Esophagus muscularis mucosa (tissue), 4 donors: ENCODE measurements at regions not wholly inside any gene's neighbourhood (a gene's known extent, or its start where the extent isn't known, plus 50 kb on each side); places are given as distances from the start of the nearest gene placed in this dataset.

Experiments
- DNase-seq: peaks from one replicate; pipeline ENCODE4 v3.0.0-alpha.2; 2017; ENCODE audit errors: extremely low spot score
- H3K27ac ChIP-seq, 4 donors: fragments of 200-600 bp; sonication (generic); replicated peaks in 1 of 4; 1 replicate in 3 of 4; 2 replicates in 1 of 4; pipeline ENCODE4 v1.5.1; 2016 to 2019; ENCODE audit warnings: mild to moderate bottlenecking in 1 of 4
- H3K27me3 ChIP-seq, 4 donors: fragments of 200-600 bp; sonication (generic); one replicate each; pipeline versions ENCODE4 v1.5.1 to v1.6.0; 2016 to 2019
- H3K36me3 ChIP-seq, 4 donors: fragments of 200-600 bp; sonication (generic); one replicate each; pipeline ENCODE4 v1.5.1; 2016 to 2019
- H3K4me1 ChIP-seq, 4 donors: fragments of 200-600 bp; sonication (generic); one replicate each; pipeline ENCODE4 v1.5.1; 2016 to 2019
- H3K4me3 ChIP-seq, 4 donors: fragments of 200-600 bp; sonication (generic); 1 replicate in 2 of 4; 2 replicates in 2 of 4; pipeline ENCODE4 v1.5.1; 2016 to 2019; ENCODE audit warnings: mild to moderate bottlenecking in 4 of 4, moderate library complexity in 1 of 4
- H3K9me3 ChIP-seq, 4 donors: fragments of 200-600 bp; sonication (generic); 1 replicate in 3 of 4; 2 replicates in 1 of 4; pipeline ENCODE4 v1.5.1; 2016 to 2019
- CTCF ChIP-seq, 3 experiments: fragments of 200-600 bp in 2 of 3; fragments of 450-650 bp in 1 of 3; sonication (generic) in 2 of 3; IDR thresholded peaks; one replicate each; pipeline ENCODE4 v1.5.1; 2017 to 2019; ENCODE audit warnings: antibody characterized with exemption in 3 of 3, mild to moderate bottlenecking in 2 of 3, moderate library complexity in 1 of 3
- EP300 ChIP-seq: sonication (generic); formaldehyde crosslinking; IDR thresholded peaks from one replicate; pipeline ENCODE4 v1.6.1; 2017; ENCODE audit warnings: antibody characterized with exemption
- POLR2A ChIP-seq: fragments of 450-650 bp; IDR thresholded peaks from one replicate; pipeline ENCODE4 v1.6.1; 2017; ENCODE audit warnings: antibody characterized with exemption, moderate library complexity, mild to moderate bottlenecking, low read depth
- POLR2AphosphoS5 ChIP-seq, 2 donors: sonication (generic); formaldehyde crosslinking; IDR thresholded peaks; one replicate each; pipeline ENCODE4 v1.6.1; 2017; ENCODE audit warnings: antibody characterized with exemption in 2 of 2
- WGBS: methylation state at CpG from one replicate; pipeline ENCODE4 v1.1.5; 2018; 5-methylcytosine and 5-hydroxymethylcytosine counted together
- intact Hi-C: fragments of 100-400 bp; cut with DNase I; formaldehyde crosslinking; loops from one replicate; pipeline ENCODE4 v1.15.1; 2023

GRCh38 chr11:70570693-70571395 lies 172.5 kb downstream of the CTTN start:
- no peak for DNase-seq
- Histone ChIP-seq H3K4me1 (peaks cover 17 to 21% (median 20%) of the 10 kb centered on the region in 4 donors), H3K36me3 (no peaks in the 10 kb centered on the region), H3K4me3 (no peak overlapping the region), H3K27ac (no peak overlapping the region), H3K27me3 (no peaks in the 10 kb centered on the region), H3K9me3 (no peaks in the 10 kb centered on the region)
- TF ChIP-seq POLR2AphosphoS5 (IDR thresholded peaks at IDR 0.05) = no peak
- TF ChIP-seq EP300 = no peak
- TF ChIP-seq CTCF (IDR thresholded peaks at IDR 0.05) = no peak
- no peak for TF ChIP-seq POLR2A
- intact Hi-C loops = no loop called here
- 82% methylated on average over 10 of the region's 11 CpGs for WGBS

- H3K4me3 ChIP-seq = no peak overlapping the region
- no peaks in the 10 kb centered on the region for H3K27me3 ChIP-seq
- H3K4me1 ChIP-seq = peaks cover 9 to 14% (median 13%) of the 10 kb centered on the region in 4 donors
- WGBS = 93% methylated on average over 18 of the region's 18 CpGs
- H3K36me3 ChIP-seq = no peaks in the 10 kb centered on the region
- intact Hi-C loops = no loop called here
- no peak for DNase-seq
- no peak overlapping the region for H3K27ac ChIP-seq
- H3K9me3 ChIP-seq = no peaks in the 10 kb centered on the region
- TF ChIP-seq EP300 (no peak), CTCF (IDR thresholded peaks at IDR 0.05) (no peak), POLR2AphosphoS5 (IDR thresholded peaks at IDR 0.05) (no peak), POLR2A (no peak)
These were observed 174.6 kb downstream of the CTTN start for GRCh38 chr11:70572974-70573260.

- TF ChIP-seq CTCF (IDR thresholded peaks at IDR 0.05) (no peak), POLR2AphosphoS5 (IDR thresholded peaks at IDR 0.05) (no peak), EP300 (no peak), POLR2A (no peak)
- DNase-seq = no peak
- WGBS = 76% methylated on average over 13 of the region's 13 CpGs
- H3K4me1 ChIP-seq = peaks cover 5 to 7% (median 6%) of the 10 kb centered on the region in 4 donors
- no peak overlapping the region for H3K27ac ChIP-seq
- H3K4me3 ChIP-seq = no peak overlapping the region
- H3K27me3 ChIP-seq = no peaks in the 10 kb centered on the region
- no peaks in the 10 kb centered on the region for H3K9me3 ChIP-seq
- intact Hi-C loops = no loop called here
- no peaks in the 10 kb centered on the region for H3K36me3 ChIP-seq
These were observed 175.4 kb downstream of the CTTN start for GRCh38 chr11:70573701-70574151.

DNA sequence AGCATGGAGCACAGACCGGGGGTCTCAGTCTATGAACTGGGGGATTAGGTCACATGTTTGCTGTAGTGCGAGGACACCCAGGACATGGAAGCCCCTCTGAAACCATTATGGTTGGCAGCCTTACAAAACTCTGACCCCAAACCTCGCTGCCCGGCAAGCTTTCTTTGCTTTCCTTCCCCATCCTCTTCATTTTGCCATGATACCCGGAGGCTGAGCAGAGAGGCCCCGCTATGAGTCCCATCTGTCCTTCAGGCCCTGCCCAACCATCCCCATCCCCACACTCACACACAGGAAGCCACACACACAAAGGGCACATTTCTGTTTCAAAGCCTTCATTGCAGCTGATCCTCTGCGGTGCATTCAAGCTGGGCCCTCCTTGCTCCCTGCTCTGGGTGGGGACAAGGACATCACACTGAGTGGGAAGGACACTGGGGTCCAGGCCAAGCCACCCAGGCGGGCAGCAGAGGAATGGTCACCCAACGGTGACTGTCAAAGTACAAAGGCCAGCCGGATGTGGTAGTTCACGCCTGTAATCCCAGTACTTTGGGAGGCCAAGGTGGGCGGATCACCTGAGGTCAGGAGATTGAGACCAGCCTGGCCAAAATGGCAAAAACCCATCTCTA lies 176.5 kb downstream of the CTTN start:
- 94% methylated on average over 11 of the region's 12 CpGs for WGBS
- no peak overlapping the region for H3K27ac ChIP-seq
- no peaks in the 10 kb centered on the region for H3K9me3 ChIP-seq
- DNase-seq = no peak
- H3K27me3 ChIP-seq = no peaks in the 10 kb centered on the region
- TF ChIP-seq POLR2A = no peak
- no peak for TF ChIP-seq POLR2AphosphoS5 (IDR thresholded peaks at IDR 0.05)
- TF ChIP-seq CTCF (IDR thresholded peaks at IDR 0.05) = no peak
- no peak for TF ChIP-seq EP300
- intact Hi-C loops = no loop called here
- no peak overlapping the region for H3K4me3 ChIP-seq
- H3K36me3 ChIP-seq = no peaks in the 10 kb centered on the region
- no peaks in the 10 kb centered on the region for H3K4me1 ChIP-seq
